K562 (cell line): ENCODE measurements at regions not wholly inside any gene's neighbourhood (a gene's known extent, or its start where the extent isn't known, plus 50 kb on each side); places are given as distances from the start of the nearest gene placed in this dataset.
"Not testable (repeated sequence)": the region's sequence is repeated elsewhere in the genome, so short reads cannot be mapped to it uniquely, and the experiment has no call there.

ENCODE experiments used
- ATAC-seq: fragments of 200-7000 bp; cut with Tn5 transposase; 3 replicates; pipeline ENCODE4 v1.9.1; 2020; ENCODE audit warnings: moderate library complexity
- BruUV-seq: library from RNA; stranded (reverse); fragments of 400-500 nt; replicated peaks from 2 replicates; lab custom pipeline; 2021; lab: Mats Ljungman, UMichigan
- CTCF ChIA-PET: fragments of 300-600 bp; formaldehyde crosslinking; extraction: SDS; loops from one replicate; lab custom pipeline; 2021; ENCODE audit warnings: low intra/inter-chr PET ratio; lab: Yijun Ruan, JAX
- POLR2A ChIA-PET: fragments of 300-600, 350-650 bp; sonication (Branson Sonifier 250); formaldehyde crosslinking; extraction: SDS; loops from one replicate; lab custom pipeline; 2021; ENCODE audit warnings: antibody characterized with exemption, inconsistent platforms; lab: Yijun Ruan, JAX
- DNase-seq, 4 experiments: peaks; one replicate each; pipeline versions ENCODE4 v3.0.0 to v3.0.0-alpha.2; 2011 to 2018; ENCODE audit warnings: low spot score in 3 of 4, mixed read lengths in 3 of 4; ENCODE audit errors: extremely low read depth in 1 of 4
- FAIRE-seq: peaks from 2 replicates; lab custom pipeline; 2011; peaks lifted over from hg19 to GRCh38; lab: Jason Lieb, UNC
- H2AFZ ChIP-seq: 2 replicates; pipeline ENCODE4 v1.6.0; 2011; ENCODE audit warnings: low read depth, low read length, control low read depth, inconsistent platforms
- H3K27ac ChIP-seq: fragments of 200-600 bp; 3 replicates; pipeline ENCODE4 v1.8.0; 2011; ENCODE audit warnings: low read depth, mild to moderate bottlenecking, control low read depth, inconsistent platforms, low read length, moderate library complexity, mixed read lengths; ENCODE audit errors: extremely low read depth
- H3K27me3 ChIP-seq, 2 experiments: fragments of 300-600 bp in 1 of 2; 2 replicates in 1 of 2; 3 replicates in 1 of 2; pipeline versions ENCODE4 v1.6.0 to v1.8.0; 2011; ENCODE audit warnings: inconsistent platforms in 2 of 2, low read length in 2 of 2, mild to moderate bottlenecking in 1 of 2, mixed read lengths in 1 of 2, moderate library complexity in 1 of 2; ENCODE audit not compliant: control insufficient read depth in 2 of 2, insufficient read depth in 2 of 2
- H3K36me3 ChIP-seq: fragments of 300-600 bp; 3 replicates; pipeline ENCODE4 v1.8.0; 2011; ENCODE audit warnings: mild to moderate bottlenecking, low read length, inconsistent platforms; ENCODE audit not compliant: control insufficient read depth, insufficient read depth
- H3K4me1 ChIP-seq, 2 experiments: fragments of 200-600 bp in 1 of 2; replicated peaks in 1 of 2; 2 replicates in 1 of 2; 3 replicates in 1 of 2; pipeline versions ENCODE4 v1.5.1 to v1.8.0; 2011; ENCODE audit warnings: inconsistent platforms in 2 of 2, low read length in 2 of 2, mild to moderate bottlenecking in 1 of 2, mixed read lengths in 1 of 2, moderate library complexity in 1 of 2; ENCODE audit not compliant: control insufficient read depth in 2 of 2, insufficient read depth in 2 of 2
- H3K4me2 ChIP-seq: 2 replicates; pipeline ENCODE4 v1.6.1; 2011; ENCODE audit warnings: low read length, control low read depth, inconsistent platforms, mixed read lengths; ENCODE audit not compliant: insufficient read depth
- H3K4me3 ChIP-seq: fragments of 200-600 bp; sonication (generic), shearing (Covaris generic); 2 replicates; pipeline ENCODE4 v1.5.1; 2016; ENCODE audit warnings: control low read depth, inconsistent platforms
- H3K79me2 ChIP-seq: fragments of 200-600 bp; 3 replicates; pipeline ENCODE4 v1.8.0; 2011; ENCODE audit warnings: low read length, inconsistent platforms; ENCODE audit not compliant: control insufficient read depth, insufficient read depth
- H3K9ac ChIP-seq, 2 experiments: 2 replicates each; pipeline versions ENCODE4 v1.6.0 to v1.6.1; 2011; ENCODE audit warnings: low read depth in 2 of 2, low read length in 2 of 2, control low read depth in 1 of 2, inconsistent platforms in 1 of 2, mild to moderate bottlenecking in 1 of 2, mixed read lengths in 1 of 2; ENCODE audit not compliant: insufficient read depth in 1 of 2
- H3K9me1 ChIP-seq: one replicate; pipeline ENCODE4 v1.6.0; 2011; ENCODE audit warnings: inconsistent platforms, mild to moderate bottlenecking, low read length, moderate library complexity; ENCODE audit not compliant: control insufficient read depth, insufficient read depth
- H3K9me3 ChIP-seq: replicated peaks from 2 replicates; pipeline ENCODE4 v1.5.1; 2011; ENCODE audit warnings: low read depth, low read length, inconsistent platforms; ENCODE audit not compliant: control insufficient read depth, insufficient read depth
- H4K20me1 ChIP-seq: replicated peaks from 2 replicates; pipeline ENCODE4 v1.6.1; 2011; ENCODE audit warnings: low read length, inconsistent platforms, mixed read lengths; ENCODE audit not compliant: control insufficient read depth, insufficient read depth
- CREB3 ChIP-seq: fragments of 450-650 bp; conservative IDR thresholded peaks from 2 replicates; pipeline ENCODE4 v1.6.1; 2016; ENCODE audit warnings: missing genetic modification characterization, low read depth, mild to moderate bottlenecking, missing compliant biosample characterization, moderate library complexity
- EP300 ChIP-seq: IDR thresholded peaks from 2 replicates; pipeline ENCODE4 v1.6.1; 2012; ENCODE audit warnings: low read length, improper control_type of control experiment
- FOXJ3 ChIP-seq: sonication (generic); formaldehyde crosslinking; IDR thresholded peaks from 2 replicates; pipeline ENCODE4 v1.4.0; 2020; ENCODE audit warnings: mild to moderate bottlenecking, missing genetic modification reagents
- LARP7 ChIP-seq: fragments of 450-650 bp; IDR thresholded peaks from 2 replicates; pipeline ENCODE4 v1.6.1; 2016
- LEF1 ChIP-seq: fragments of 450-650 bp; IDR thresholded peaks from 2 replicates; pipeline ENCODE4 v1.6.1; 2016; ENCODE audit warnings: mild to moderate bottlenecking
- MAFG ChIP-seq: fragments of 450-650 bp; conservative IDR thresholded peaks from 2 replicates; pipeline ENCODE4 v1.6.1; 2016; ENCODE audit warnings: missing genetic modification characterization, missing compliant biosample characterization
- NELFE ChIP-seq: IDR thresholded peaks from 2 replicates; pipeline ENCODE4 v1.6.1; 2011; ENCODE audit warnings: mild to moderate bottlenecking; ENCODE audit not compliant: insufficient read depth, insufficient read length
- SREBF2 ChIP-seq: sonication (generic); formaldehyde crosslinking; IDR thresholded peaks from 2 replicates; pipeline ENCODE4 v1.4.0; 2020; ENCODE audit warnings: mild to moderate bottlenecking, missing genetic modification reagents
- ZNF121 ChIP-seq: sonication (generic); formaldehyde crosslinking; conservative IDR thresholded peaks from 2 replicates; pipeline ENCODE4 v1.8.0; 2022; ENCODE audit warnings: missing genetic modification reagents
- ZNF217 ChIP-seq: sonication (generic); formaldehyde crosslinking; IDR thresholded peaks from 2 replicates; pipeline ENCODE4 v1.8.0; 2022; ENCODE audit warnings: mild to moderate bottlenecking, missing genetic modification reagents
- ZSCAN32 ChIP-seq: fragments of 450-650 bp; formaldehyde crosslinking; IDR thresholded peaks from 2 replicates; pipeline ENCODE4 v1.4.0; 2020; ENCODE audit warnings: mild to moderate bottlenecking, moderate library complexity
- WGBS: fragments of 100-300 bp; shearing (Covaris generic); methylation state at CpG from one replicate; pipeline ENCODE4 v1.1.6; 2016; ENCODE audit warnings: low coverage, mixed read lengths; ENCODE audit not compliant: insufficient coverage; ENCODE audit errors: missing lambda C conversion rate; 5-methylcytosine and 5-hydroxymethylcytosine counted together
- in situ Hi-C: fragments of 300-500 bp; cut with MboI; formaldehyde crosslinking; loops from 4 replicates; pipeline ENCODE4 v1.15.0; 2018; ENCODE audit warnings: inconsistent platforms, mixed read lengths
- intact Hi-C: fragments of 100-400 bp; cut with micrococcal nuclease; formaldehyde crosslinking; loops from 2 replicates; pipeline ENCODE4 v1.14.2; 2022
- TF ChIP-seq, protein P1 (sequence below): conservative IDR thresholded peaks from 2 replicates; pipeline ENCODE4 v1.6.1; 2011; ENCODE audit warnings: low read depth, mild to moderate bottlenecking, low read length; ENCODE audit not compliant: control insufficient read depth
- TF ChIP-seq, protein P2 (sequence below): sonication (generic); formaldehyde crosslinking; IDR thresholded peaks from 2 replicates; pipeline ENCODE4 v1.8.0; 2022; ENCODE audit warnings: missing genetic modification reagents, mild to moderate bottlenecking, moderate library complexity, borderline replicate concordance
- TF ChIP-seq, protein P3 (sequence below): IDR thresholded peaks from 3 replicates; pipeline ENCODE4 v1.6.1; 2011; ENCODE audit warnings: borderline replicate concordance, mild to moderate bottlenecking; ENCODE audit not compliant: insufficient read length, insufficient read depth

DNA sequence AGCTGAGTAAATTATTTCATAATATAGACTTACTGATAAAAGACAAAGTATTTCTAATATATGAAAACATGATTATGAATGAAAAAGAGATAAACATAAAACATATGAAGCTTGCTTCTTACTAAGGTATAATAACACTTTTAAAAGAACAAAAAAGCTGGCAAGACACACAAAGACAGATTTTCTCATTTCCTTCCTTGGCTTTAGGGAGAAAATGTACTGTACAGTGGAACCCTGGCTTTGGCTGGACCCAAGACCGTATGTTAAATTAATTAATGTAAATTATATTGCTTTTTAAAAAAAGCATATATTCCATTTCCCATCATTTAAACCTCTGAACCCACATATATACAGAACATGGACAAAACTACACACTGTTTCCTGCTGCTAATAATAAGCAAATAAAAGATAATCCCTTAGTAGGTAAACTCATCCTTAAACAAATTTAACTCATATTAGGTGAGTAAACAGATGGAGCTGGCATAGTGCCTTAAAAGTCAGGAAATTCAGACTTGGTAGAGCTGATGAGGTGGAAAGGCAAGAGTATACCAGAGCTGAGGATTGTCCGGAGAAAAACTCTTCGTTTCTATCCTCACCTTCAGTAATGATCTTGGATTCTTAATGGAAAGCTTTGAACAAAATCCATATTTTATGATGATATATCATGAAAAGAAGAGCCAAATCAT is 1016.4 kb upstream of the KCND2 start:
- no peak for FAIRE-seq
- BruUV-seq, result no TSS peak

GRCh38 chr7:119266790-119267189 is 1006.2 kb upstream of the KCND2 start:
- FAIRE-seq, in situ Hi-C loops, CTCF ChIA-PET, BruUV-seq, ATAC-seq, H3K27ac ChIP-seq, H3K79me2 ChIP-seq, H3K9me3 ChIP-seq, DNase-seq, H3K9me1 ChIP-seq, H3K4me3 ChIP-seq, H4K20me1 ChIP-seq, intact Hi-C loops, H3K9ac ChIP-seq, H3K36me3 ChIP-seq, H2AFZ ChIP-seq, H3K4me2 ChIP-seq, H3K27me3 ChIP-seq, H3K4me1 ChIP-seq: not testable (repeated sequence)
- 0% methylated on average over 2 of the region's 2 CpGs for WGBS
- POLR2A ChIA-PET, result interaction anchor here (0.5 kb wide), 1 partner anchor 106 kb away, joined by 3 read pairs; no protein-coding TSS in a partner anchor

More for the DNA sequence above, 1016.4 kb upstream of the KCND2 start:
- ATAC-seq, result no peak
- H3K9me1 ChIP-seq, result no peaks in the 10 kb centered on the region
- TF ChIP-seq EP300, result no peak
- TF ChIP-seq, protein P1, sequence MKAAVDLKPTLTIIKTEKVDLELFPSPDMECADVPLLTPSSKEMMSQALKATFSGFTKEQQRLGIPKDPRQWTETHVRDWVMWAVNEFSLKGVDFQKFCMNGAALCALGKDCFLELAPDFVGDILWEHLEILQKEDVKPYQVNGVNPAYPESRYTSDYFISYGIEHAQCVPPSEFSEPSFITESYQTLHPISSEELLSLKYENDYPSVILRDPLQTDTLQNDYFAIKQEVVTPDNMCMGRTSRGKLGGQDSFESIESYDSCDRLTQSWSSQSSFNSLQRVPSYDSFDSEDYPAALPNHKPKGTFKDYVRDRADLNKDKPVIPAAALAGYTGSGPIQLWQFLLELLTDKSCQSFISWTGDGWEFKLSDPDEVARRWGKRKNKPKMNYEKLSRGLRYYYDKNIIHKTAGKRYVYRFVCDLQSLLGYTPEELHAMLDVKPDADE, result no peak
- TF ChIP-seq LEF1, result no peak
- no peak for TF ChIP-seq SREBF2
- TF ChIP-seq MAFG (tag), result no peak
- no peak for TF ChIP-seq ZNF121 (CRISPR knock-in tag)
- TF ChIP-seq ZSCAN32 (CRISPR knock-in tag), result no peak
- TF ChIP-seq, protein P2, sequence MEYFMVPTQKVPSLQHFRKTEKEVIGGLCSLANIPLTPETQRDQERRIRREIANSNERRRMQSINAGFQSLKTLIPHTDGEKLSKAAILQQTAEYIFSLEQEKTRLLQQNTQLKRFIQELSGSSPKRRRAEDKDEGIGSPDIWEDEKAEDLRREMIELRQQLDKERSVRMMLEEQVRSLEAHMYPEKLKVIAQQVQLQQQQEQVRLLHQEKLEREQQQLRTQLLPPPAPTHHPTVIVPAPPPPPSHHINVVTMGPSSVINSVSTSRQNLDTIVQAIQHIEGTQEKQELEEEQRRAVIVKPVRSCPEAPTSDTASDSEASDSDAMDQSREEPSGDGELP, result no peak
- TF ChIP-seq NELFE, result no peak
- no peak for TF ChIP-seq CREB3 (tag)
- TF ChIP-seq, protein P3, sequence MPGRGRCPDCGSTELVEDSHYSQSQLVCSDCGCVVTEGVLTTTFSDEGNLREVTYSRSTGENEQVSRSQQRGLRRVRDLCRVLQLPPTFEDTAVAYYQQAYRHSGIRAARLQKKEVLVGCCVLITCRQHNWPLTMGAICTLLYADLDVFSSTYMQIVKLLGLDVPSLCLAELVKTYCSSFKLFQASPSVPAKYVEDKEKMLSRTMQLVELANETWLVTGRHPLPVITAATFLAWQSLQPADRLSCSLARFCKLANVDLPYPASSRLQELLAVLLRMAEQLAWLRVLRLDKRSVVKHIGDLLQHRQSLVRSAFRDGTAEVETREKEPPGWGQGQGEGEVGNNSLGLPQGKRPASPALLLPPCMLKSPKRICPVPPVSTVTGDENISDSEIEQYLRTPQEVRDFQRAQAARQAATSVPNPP, result no peak
- no peak for TF ChIP-seq FOXJ3 (CRISPR knock-in tag)
- TF ChIP-seq LARP7, result no peak
- TF ChIP-seq ZNF217 (CRISPR knock-in tag), result no peak
- ChIA-PET CTCF (no interaction called here), POLR2A (no interaction called here)
- WGBS, result 2% methylated on average over 3 of the region's 3 CpGs
- no peaks in the 10 kb centered on the region for H3K27me3 ChIP-seq
- no peak overlapping the region for H2AFZ ChIP-seq
- H3K36me3 ChIP-seq, result no peaks in the 10 kb centered on the region
- intact Hi-C loops (no loop called here), in situ Hi-C loops (no loop called here)
- no peaks in the 10 kb centered on the region for H3K9me3 ChIP-seq
- no peak for DNase-seq
- H4K20me1 ChIP-seq, result no peaks in the 10 kb centered on the region
- H3K4me1 ChIP-seq, result no peaks in the 10 kb centered on the region
- no peak overlapping the region for H3K4me3 ChIP-seq
- no peak overlapping the region for H3K9ac ChIP-seq
- H3K27ac ChIP-seq, result no peak overlapping the region
- no peak overlapping the region for H3K4me2 ChIP-seq
- no peaks in the 10 kb centered on the region for H3K79me2 ChIP-seq
